Left ventricle myocardium inferior (tissue), 1 donor: ENCODE measurements at regions not wholly inside any gene's neighbourhood (a gene's known extent, or its start where the extent isn't known, plus 50 kb on each side); places are given as distances from the start of the nearest gene placed in this dataset.

Experiments used
- DNase-seq: peaks from one replicate; pipeline ENCODE4 v3.0.0-alpha.2; 2020
- H3K27ac ChIP-seq: fragments of 200-600 bp; replicated peaks from 2 replicates; pipeline ENCODE4 v1.8.0; 2021
- H3K27me3 ChIP-seq: fragments of 200-600 bp; 2 replicates; pipeline ENCODE4 v1.8.0; 2021; ENCODE audit warnings: low read depth
- H3K36me3 ChIP-seq: fragments of 200-600 bp; 2 replicates; pipeline ENCODE4 v1.8.0; 2021
- H3K4me1 ChIP-seq: fragments of 200-600 bp; 2 replicates; pipeline ENCODE4 v1.8.0; 2021
- H3K4me3 ChIP-seq: fragments of 200-600 bp; 2 replicates; pipeline ENCODE4 v1.8.0; 2021; ENCODE audit warnings: mild to moderate bottlenecking, moderate library complexity
- H3K9me3 ChIP-seq: fragments of 200-600 bp; replicated peaks from 2 replicates; pipeline ENCODE4 v1.8.0; 2021
- CTCF ChIP-seq: fragments of 200-600 bp; IDR thresholded peaks from 2 replicates; pipeline ENCODE4 v1.8.0; 2021; ENCODE audit warnings: antibody characterized with exemption, mild to moderate bottlenecking, borderline replicate concordance
- intact Hi-C: fragments of 100-400 bp; cut with micrococcal nuclease; formaldehyde crosslinking; loops from one replicate; pipeline ENCODE4 v1.11.0; 2022
- donor health status: DM: no; HTN: yes; CAD: no; lungs with severe emphysema.

- no peaks in the 10 kb centered on the region for H3K9me3 ChIP-seq
- no peak for DNase-seq
- intact Hi-C loops: no loop called here
Observed at GRCh38 chr20:39146394-39146793, 184.2 kb downstream of the DHX35 start.

GRCh38 chr20:39145921-39146320 lies 183.8 kb downstream of the DHX35 start:
- Histone ChIP-seq H3K4me1 (no peaks in the 10 kb centered on the region), H3K9me3 (no peaks in the 10 kb centered on the region), H3K36me3 (no peaks in the 10 kb centered on the region), H3K27ac (no peak overlapping the region), H3K4me3 (no peak overlapping the region), H3K27me3 (peaks cover 48% of the 10 kb centered on the region)
- DNase-seq: no peak
- no peak for TF ChIP-seq CTCF
- intact Hi-C loops: no loop called here

More at GRCh38 chr20:39146394-39146793, 184.2 kb downstream of the DHX35 start:
- no peak overlapping the region for H3K27ac ChIP-seq
- H3K4me3 ChIP-seq: no peak overlapping the region
- peaks cover 48% of the 10 kb centered on the region for H3K27me3 ChIP-seq
- H3K4me1 ChIP-seq: no peaks in the 10 kb centered on the region
- H3K36me3 ChIP-seq: no peaks in the 10 kb centered on the region
- TF ChIP-seq CTCF: no peak

- no peaks in the 10 kb centered on the region for H3K9me3 ChIP-seq
- DNase-seq: no peak
- intact Hi-C loops: no loop called here
- H3K4me3 ChIP-seq: no peak overlapping the region
- no peak overlapping the region for H3K27ac ChIP-seq
- TF ChIP-seq CTCF: no peak
- H3K4me1 ChIP-seq: no peaks in the 10 kb centered on the region
- no peaks in the 10 kb centered on the region for H3K36me3 ChIP-seq
- peaks cover 49% of the 10 kb centered on the region for H3K27me3 ChIP-seq
Observed at GRCh38 chr20:39144757-39145156, 182.6 kb downstream of the DHX35 start.

- Histone ChIP-seq H3K36me3 (no peaks in the 10 kb centered on the region), H3K27me3 (peaks cover 56% of the 10 kb centered on the region), H3K9me3 (no peaks in the 10 kb centered on the region), H3K27ac (no peak overlapping the region), H3K4me3 (no peak overlapping the region), H3K4me1 (no peaks in the 10 kb centered on the region)
- DNase-seq: no peak
- intact Hi-C loops: no loop called here
- TF ChIP-seq CTCF: no peak
Observed at GRCh38 chr20:39142407-39143096, 180.4 kb downstream of the DHX35 start.

GRCh38 chr20:39137299-39137698 lies 175.2 kb downstream of the DHX35 start:
- no peak for DNase-seq
- no peaks in the 10 kb centered on the region for H3K4me1 ChIP-seq
- no peak overlapping the region for H3K4me3 ChIP-seq
- H3K36me3 ChIP-seq: no peaks in the 10 kb centered on the region
- H3K9me3 ChIP-seq: no peaks in the 10 kb centered on the region
- intact Hi-C loops: no loop called here
- no peak overlapping the region for H3K27ac ChIP-seq
- H3K27me3 ChIP-seq: peaks cover 58% of the 10 kb centered on the region
- no peak for TF ChIP-seq CTCF
